Left hindlimb (tissue), 1 donor: ENCODE measurements at regions not wholly inside any gene's neighbourhood (a gene's known extent, or its start where the extent isn't known, plus 50 kb on each side); places are given as distances from the start of the nearest gene placed in this dataset.
"Not testable (repeated sequence)": the region's sequence is repeated elsewhere in the genome, so short reads cannot be mapped to it uniquely, and the experiment has no call there.

ENCODE experiments used
- DNase-seq: peaks from one replicate; pipeline ENCODE4 v3.0.0-alpha.2; 2018

DNA sequence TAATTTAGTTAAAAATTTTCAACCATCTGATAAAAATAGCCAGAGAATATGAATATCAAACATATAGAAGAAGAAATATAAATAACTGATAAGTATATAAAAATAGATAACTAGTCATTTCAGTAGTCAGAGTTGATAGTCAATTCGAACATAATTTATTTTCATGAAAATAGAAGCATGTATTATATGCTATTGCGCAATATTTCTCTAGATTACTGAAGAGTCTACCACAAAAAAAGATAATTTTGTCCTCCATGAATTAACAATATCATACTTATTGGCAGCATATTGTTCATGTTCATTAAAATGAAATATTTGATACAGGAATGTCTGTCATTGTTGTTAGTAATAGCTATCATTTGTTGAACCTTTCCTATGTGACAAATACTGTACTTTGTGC lies 376.2 kb upstream of the TOM1L1 start:
- no peak for DNase-seq

DNA sequence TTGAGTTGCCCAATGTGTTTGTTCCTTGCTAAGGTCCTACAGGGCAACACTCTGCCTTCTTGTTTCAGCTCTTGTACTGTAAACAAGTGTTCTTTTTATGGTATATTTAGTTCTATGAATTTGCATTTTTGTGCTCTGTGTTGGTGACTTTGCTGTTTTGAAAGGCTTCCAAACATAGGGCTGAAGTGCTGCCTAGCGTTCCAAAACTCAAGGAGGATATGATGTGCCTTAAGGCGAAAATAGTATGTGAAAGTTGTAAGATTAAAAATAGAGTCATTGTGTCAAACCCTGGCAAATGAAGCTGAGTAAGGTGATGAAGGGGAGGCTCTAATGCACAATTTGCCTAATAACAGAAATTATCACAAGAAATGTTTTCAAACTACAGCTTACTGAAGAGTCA lies 372.7 kb upstream of the TOM1L1 start:
- DNase-seq: no peak

DNA sequence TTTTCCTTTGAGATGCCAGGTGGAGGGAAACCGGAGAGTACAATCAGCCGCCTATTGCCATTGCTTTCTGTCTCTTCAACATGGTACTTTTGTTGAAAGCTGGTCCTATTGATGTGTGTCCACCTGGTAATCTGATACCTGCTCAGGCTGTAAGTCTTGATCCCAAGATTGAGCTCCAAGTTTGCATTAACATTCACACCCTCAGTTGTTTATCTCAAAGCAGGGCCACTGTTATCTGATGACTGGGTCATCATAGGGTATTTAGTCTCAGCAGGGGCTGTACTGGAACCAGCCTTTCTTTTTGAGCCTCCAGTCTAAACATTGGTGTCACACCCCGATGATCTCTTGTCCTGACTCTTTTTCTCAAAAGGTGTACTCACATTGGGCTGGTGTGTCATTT lies 370.3 kb upstream of the TOM1L1 start:
- DNase-seq: no peak

DNA sequence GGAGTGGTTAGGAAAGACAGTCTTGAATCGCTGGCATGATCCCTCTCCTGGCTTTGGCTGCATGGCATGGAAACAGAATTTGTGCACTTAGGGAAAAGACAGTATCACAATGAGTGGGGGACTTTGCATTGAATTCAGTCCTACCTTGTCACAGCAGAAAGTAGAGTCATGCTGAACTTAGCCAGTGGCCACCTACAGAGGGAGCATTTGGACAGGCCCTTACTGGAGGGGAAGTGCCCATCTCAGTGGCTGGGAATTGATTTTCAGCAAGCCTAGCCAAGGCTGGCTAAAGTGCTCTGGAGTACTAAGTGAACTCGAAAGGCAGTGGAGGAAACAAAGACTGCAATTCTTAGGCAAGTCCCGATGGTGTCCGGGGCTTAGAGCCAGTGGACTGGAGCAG lies 364.3 kb upstream of the TOM1L1 start:
- DNase-seq: no peak

- no peak for DNase-seq
Observed at GRCh38 chr17:54537656-54538055, 363.0 kb upstream of the TOM1L1 start.

- no peak for DNase-seq
Observed at GRCh38 chr17:54544249-54544648, 356.4 kb upstream of the TOM1L1 start.

DNA sequence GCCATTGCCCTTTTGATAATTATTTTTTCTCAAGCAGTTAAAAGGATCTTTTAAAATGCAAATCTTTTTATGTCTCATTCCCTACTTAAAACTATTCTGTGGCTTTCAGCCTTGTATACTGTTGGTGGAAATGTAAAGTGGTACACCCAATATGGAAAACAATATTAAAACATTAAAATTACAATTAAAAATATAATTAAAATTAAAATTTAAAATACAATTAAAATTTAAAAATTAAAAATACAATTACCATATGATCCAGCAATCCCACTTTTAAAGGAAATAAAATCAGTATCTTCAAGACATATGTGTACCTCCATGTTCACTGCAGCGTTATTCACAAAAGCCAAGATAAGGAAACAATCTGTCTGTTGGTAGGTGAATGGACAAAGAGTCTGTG lies 340.8 kb upstream of the TOM1L1 start:
- DNase-seq: no peak

DNA sequence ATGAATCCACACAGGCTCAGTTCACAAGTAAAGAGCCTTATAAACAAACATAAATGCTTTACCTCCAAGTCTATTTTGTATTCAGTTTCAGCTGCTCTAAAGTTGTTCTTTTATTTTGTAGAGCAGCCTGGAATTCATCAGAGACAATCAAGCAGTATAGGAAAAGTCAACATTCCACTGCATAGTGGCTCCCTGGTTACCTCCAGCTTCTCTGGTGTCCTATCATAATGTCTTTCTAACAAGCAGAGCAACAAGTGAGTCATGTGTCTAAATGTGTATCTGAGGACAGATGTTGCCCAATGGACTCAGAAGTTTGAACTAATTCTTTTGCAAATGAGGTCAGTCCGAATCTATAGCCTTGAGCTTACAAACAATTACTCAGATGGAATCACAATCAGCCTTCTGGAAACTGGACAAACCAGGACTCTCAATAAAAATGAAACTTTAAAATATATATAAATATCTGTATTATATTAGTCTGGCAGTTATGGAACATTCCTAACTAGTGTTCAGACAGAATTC lies 292.0 kb upstream of the TOM1L1 start:
- no peak for DNase-seq

DNA sequence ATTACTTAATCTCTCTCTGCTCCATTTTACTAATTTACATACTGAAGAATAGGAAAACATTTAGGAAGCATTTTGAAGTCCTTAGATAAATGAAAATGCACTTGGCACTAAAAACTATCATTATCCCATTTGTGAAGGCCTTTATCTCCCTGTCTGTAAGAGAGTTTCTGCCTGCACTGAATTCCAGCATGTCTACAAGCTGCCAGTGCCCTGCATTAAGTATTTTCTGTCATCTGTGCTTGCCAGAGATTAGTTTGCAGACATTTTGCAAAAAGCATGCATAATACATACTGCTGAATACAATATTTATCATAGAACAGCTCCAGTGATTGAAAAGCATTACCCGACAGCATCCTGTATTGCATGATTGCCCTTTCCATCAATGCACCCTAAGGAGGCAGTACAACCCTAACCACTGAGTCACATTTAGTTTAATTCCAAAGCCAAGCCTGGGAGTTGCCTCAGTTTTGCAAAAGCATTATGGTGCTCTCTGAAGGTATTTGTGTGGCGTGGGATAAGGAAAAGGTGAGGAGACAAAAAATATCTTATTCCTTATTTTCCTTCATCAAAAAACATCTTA lies 280.2 kb upstream of the TOM1L1 start:
- DNase-seq: no peak

GRCh38 chr17:54623746-54624145 lies 276.9 kb upstream of the TOM1L1 start:
- no peak for DNase-seq

- DNase-seq: no peak
Observed at GRCh38 chr17:54626146-54626703, 274.4 kb upstream of the TOM1L1 start.

- not testable (repeated sequence) for DNase-seq
Observed at GRCh38 chr17:54639426-54639825, 261.2 kb upstream of the TOM1L1 start.

DNA sequence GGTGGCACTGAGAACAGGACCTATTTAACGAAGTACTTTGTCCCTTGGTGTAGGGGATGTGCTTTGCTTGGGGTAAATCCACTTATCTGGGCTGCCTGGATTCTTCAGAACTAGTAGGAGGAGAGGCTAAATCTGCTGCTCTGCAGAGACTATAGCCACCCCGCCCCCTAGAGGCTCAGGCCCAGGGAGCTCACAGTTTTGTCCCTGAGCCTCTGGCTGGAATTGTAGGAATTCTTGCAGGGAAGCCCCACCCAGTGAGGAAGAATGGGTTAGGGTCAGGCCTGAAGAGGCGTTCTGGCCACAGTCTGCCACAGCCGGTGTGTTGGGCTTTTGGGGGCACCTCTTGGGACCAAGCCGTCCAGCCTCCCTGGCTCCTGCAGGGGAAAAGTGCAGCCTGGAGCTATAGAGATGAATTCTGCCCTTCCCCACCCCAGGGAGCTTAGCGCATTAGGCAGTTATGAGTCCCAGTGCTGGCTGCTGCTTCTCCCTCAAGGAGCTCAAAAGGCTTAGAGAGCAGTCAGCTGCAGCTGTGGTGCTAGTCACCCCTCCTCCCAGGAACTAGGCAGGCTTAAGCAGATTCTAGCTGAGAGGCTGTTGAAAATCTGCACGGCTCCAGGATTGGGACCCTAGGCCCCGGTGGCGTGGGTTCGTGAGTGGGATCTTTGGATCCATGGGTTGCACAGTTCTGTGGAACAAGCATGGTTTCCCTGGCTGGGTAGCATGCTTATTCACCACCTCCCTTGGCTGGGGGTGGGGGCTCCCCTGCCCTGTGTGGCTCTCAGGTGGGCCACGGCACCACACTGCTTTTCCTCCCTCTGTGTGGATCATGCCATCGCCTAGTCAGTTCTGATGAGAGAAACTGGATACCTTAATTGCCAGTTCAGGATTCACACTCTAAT lies 237.4 kb upstream of the TOM1L1 start:
- DNase-seq: no peak

DNA sequence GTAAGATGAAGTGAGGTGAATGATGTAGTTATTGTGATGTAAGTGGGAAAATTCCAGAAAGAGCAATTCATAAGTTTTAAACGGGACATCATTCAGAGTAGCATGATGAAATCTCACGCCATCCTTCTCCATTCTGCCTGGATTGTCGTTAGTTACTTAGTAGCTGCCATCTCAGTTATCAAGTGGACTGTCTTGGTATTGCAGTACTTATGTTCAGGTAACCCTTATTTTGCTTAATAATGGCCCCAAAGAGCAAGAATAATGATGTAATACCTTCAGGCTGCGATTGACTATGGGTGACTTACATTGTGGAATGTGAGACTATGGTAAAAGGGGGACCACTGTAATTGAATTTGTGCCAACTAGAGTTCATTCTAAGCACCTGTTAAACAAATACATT lies 234.1 kb upstream of the TOM1L1 start:
- DNase-seq: no peak

GRCh38 chr17:54678158-54678557 lies 222.5 kb upstream of the TOM1L1 start:
- DNase-seq: no peak

DNA sequence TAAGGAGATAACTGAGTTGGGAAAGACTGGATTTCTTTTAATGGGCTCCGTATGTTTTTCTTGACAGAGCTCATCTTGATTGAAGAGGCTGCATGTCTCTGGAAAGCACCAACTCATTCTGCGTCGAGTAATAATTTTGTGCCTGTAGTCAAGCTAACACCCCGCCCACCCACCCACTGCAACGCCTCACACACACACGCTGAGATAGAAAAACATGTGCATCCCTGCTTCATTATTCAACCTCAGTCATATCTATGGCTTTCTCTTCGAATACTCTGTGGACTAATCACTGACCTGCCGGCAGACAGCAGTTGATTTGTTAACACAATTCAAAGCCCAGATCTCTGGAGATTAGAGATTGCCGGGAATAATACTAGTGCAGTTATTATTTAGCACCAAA lies 220.2 kb upstream of the TOM1L1 start:
- no peak for DNase-seq

DNA sequence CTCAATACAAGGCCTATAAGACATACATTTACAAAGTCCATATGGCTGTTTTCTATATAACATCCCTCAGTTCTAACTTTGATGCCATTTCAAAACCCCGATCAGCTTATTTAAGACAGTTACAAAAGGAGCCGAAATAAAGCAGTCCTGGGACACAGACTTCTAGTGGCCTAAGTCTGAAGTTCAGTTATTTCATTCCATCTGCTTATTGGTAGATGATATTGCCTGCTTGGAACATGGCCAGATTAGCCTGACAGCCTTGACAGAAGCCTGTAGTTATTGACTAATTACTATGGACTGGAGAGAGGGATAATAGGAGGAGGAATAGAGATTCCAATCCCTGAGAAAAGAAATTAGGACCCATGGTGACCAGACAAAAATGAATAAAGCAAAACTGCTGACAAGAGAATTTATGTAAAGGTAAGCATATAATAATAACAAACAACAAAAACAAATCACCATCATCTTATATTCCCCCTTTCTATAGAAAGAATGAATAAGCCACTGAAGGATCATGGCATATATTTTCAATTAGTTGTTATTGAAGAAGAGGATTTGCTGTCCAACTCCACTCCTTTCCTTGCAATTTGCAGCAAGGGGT lies 206.3 kb upstream of the TOM1L1 start:
- no peak for DNase-seq

DNA sequence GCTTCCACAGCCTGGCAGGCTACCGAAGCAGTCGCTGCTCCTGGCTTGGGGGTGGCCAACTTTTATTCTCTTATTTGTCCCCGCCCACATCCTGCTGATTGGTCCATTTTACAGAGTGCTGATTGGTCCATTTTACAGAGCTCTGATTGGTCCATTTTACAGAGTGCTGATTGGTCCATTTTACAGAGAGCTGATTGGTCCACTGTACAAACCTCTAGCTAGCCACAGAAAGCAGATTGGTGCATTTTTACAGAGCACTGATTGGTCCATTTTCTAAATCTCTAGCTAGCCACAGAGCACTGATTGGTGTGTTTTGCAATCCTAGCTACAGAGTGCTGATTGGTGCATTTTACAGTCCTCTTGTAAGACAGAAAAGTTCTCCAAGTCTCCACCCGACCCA lies 187.9 kb upstream of the TOM1L1 start:
- DNase-seq: not testable (repeated sequence)

GRCh38 chr17:54718286-54718685 lies 182.4 kb upstream of the TOM1L1 start:
- DNase-seq: no peak

DNA sequence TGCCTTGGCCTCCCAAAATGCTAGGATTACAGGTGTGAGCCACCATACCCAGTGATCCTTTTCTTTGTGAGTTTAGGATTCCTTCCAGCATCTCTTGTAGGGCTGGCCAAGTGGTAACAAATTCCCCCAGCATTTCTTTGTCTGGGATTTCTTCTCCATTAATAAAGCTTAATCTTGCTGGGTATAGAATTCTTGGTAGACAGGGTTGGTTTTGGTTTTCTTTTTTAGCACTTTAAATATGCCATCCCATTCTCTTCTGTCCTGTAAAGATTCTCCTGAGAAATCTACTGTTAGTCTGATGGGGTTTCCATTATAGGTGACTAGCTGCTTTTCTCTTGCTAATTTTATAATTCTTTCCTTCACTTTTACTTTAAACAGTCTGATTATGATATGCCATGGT lies 173.0 kb upstream of the TOM1L1 start:
- DNase-seq: no peak

DNA sequence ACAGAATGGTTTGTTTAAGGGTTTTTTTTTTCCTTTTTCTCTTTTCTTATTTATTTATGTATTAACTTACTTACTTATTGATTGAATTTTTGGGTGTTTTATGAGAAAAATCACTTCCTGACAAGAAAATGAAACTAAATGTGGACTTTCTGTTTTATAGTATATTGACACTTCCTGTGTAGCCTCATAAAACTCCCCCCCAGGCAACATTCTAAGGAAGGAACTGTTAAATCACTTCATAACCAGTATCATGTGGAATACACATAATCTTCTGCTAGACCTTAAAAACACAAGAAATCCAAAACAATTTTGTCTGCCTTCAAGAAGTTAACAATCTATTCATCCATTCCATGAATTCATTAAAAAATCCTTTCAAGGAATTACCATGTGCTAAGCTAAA lies 164.1 kb upstream of the TOM1L1 start:
- DNase-seq: no peak

- no peak for DNase-seq
Observed at GRCh38 chr17:54738496-54738895, 162.2 kb upstream of the TOM1L1 start.

GRCh38 chr17:54744750-54745149 lies 155.9 kb upstream of the TOM1L1 start:
- DNase-seq: no peak

GRCh38 chr17:54745239-54745638 lies 155.4 kb upstream of the TOM1L1 start:
- no peak for DNase-seq
